SK-N-SH treated with all-trans-retinoic acid at 6 μM for 48 hours (cell line): ENCODE measurements at regions not wholly inside any gene's neighbourhood (a gene's known extent, or its start where the extent isn't known, plus 50 kb on each side); places are given as distances from the start of the nearest gene placed in this dataset.

Experiments
- ATAC-seq: fragments of 200-7000 bp; cut with Tn5 transposase; 3 replicates; pipeline ENCODE4 v1.9.1; 2020; ENCODE audit warnings: mild to moderate bottlenecking, moderate library complexity
- ARNTL ChIP-seq: fragments of 450-650 bp; formaldehyde crosslinking; IDR thresholded peaks from 2 replicates; pipeline ENCODE4 v1.5.0; 2020; ENCODE audit warnings: low read depth, mild to moderate bottlenecking, moderate library complexity, borderline replicate concordance
- BACH2 ChIP-seq: fragments of 250-450 bp; sonication (Bioruptor Pico); IDR thresholded peaks from 2 replicates; pipeline ENCODE4 v1.9.0; 2021; ENCODE audit warnings: mild to moderate bottlenecking, borderline replicate concordance
- CREB5 ChIP-seq: fragments of 250-450 bp; sonication (Bioruptor Pico); IDR thresholded peaks from 2 replicates; pipeline ENCODE4 v1.5.1; 2020; ENCODE audit warnings: low read depth, mild to moderate bottlenecking, moderate library complexity
- CSDC2 ChIP-seq: fragments of 250-450 bp; sonication (Bioruptor Pico); IDR thresholded peaks from 2 replicates; pipeline ENCODE4 v1.5.0; 2020; ENCODE audit warnings: mild to moderate bottlenecking, moderate library complexity
- ESRRG ChIP-seq: fragments of 250-450 bp; sonication (Bioruptor Pico); IDR thresholded peaks from 2 replicates; pipeline ENCODE4 v1.6.1; 2021; ENCODE audit warnings: mild to moderate bottlenecking
- GLIS3 ChIP-seq: fragments of 250-450 bp; sonication (Bioruptor Pico); IDR thresholded peaks from 2 replicates; pipeline ENCODE4 v1.5.0; 2020; ENCODE audit warnings: mild to moderate bottlenecking, moderate library complexity
- ISL1 ChIP-seq: fragments of 250-450 bp; sonication (Bioruptor Pico); IDR thresholded peaks from 2 replicates; pipeline ENCODE4 v2.1.2; 2022; ENCODE audit warnings: mild to moderate bottlenecking, moderate library complexity
- OSR1 ChIP-seq: fragments of 250-450 bp; sonication (Bioruptor Pico); IDR thresholded peaks from 2 replicates; pipeline ENCODE4 v1.8.0; 2022; ENCODE audit warnings: moderate library complexity, mild to moderate bottlenecking, inconsistent platforms
- RARB ChIP-seq: fragments of 250-450 bp; sonication (Bioruptor Pico); IDR thresholded peaks from 2 replicates; pipeline ENCODE4 v1.8.0; 2021; ENCODE audit warnings: mild to moderate bottlenecking, moderate library complexity
- SNAI2 ChIP-seq: fragments of 250-450 bp; sonication (Bioruptor Pico); IDR thresholded peaks from 2 replicates; pipeline ENCODE4 v1.5.0; 2020; ENCODE audit warnings: mild to moderate bottlenecking, moderate library complexity
- TCF4 ChIP-seq: fragments of 250-450 bp; sonication (Bioruptor Pico); IDR thresholded peaks from 2 replicates; pipeline ENCODE4 v1.8.0; 2021; ENCODE audit warnings: mild to moderate bottlenecking, moderate library complexity, borderline replicate concordance
- TOX ChIP-seq: fragments of 250-450 bp; sonication (Bioruptor Pico); IDR thresholded peaks from 2 replicates; pipeline ENCODE4 v1.8.0; 2021; ENCODE audit warnings: mild to moderate bottlenecking, moderate library complexity, borderline replicate concordance
- ZC3H10 ChIP-seq: fragments of 250-450 bp; sonication (Bioruptor Pico); IDR thresholded peaks from 2 replicates; pipeline ENCODE4 v1.5.1; 2021; ENCODE audit warnings: mild to moderate bottlenecking, moderate library complexity
- ZFP3 ChIP-seq: fragments of 250-450 bp; sonication (Bioruptor Pico); IDR thresholded peaks from 2 replicates; pipeline ENCODE4 v1.5.0; 2020; ENCODE audit warnings: mild to moderate bottlenecking, moderate library complexity
- ZFP30 ChIP-seq: fragments of 450-650 bp; formaldehyde crosslinking; IDR thresholded peaks from 2 replicates; pipeline ENCODE4 v1.5.0; 2022; ENCODE audit warnings: mild to moderate bottlenecking, moderate library complexity
- ZNF565 ChIP-seq: fragments of 450-650 bp; formaldehyde crosslinking; conservative IDR thresholded peaks from 2 replicates; pipeline ENCODE4 v1.5.0; 2020; ENCODE audit warnings: low read depth, mild to moderate bottlenecking, moderate library complexity
- ZNF8 ChIP-seq: fragments of 450-650 bp; formaldehyde crosslinking; IDR thresholded peaks from 2 replicates; pipeline ENCODE4 v1.5.0; 2020; ENCODE audit warnings: mild to moderate bottlenecking, moderate library complexity
- TF ChIP-seq, protein P1 (sequence below): fragments of 250-450 bp; sonication (Bioruptor Pico); IDR thresholded peaks from 2 replicates; pipeline ENCODE4 v1.5.0; 2020; ENCODE audit warnings: mild to moderate bottlenecking, moderate library complexity
- TF ChIP-seq, protein P2 (sequence below): fragments of 250-450 bp; sonication (Bioruptor Pico); IDR thresholded peaks from 2 replicates; pipeline ENCODE4 v1.8.0; 2021; ENCODE audit warnings: low read depth, mild to moderate bottlenecking, moderate library complexity, borderline replicate concordance
- TF ChIP-seq, protein P3 (sequence below): fragments of 250-450 bp; sonication (Bioruptor Pico); IDR thresholded peaks from 2 replicates; pipeline ENCODE4 v1.8.0; 2020; ENCODE audit warnings: mild to moderate bottlenecking, moderate library complexity, borderline replicate concordance

DNA sequence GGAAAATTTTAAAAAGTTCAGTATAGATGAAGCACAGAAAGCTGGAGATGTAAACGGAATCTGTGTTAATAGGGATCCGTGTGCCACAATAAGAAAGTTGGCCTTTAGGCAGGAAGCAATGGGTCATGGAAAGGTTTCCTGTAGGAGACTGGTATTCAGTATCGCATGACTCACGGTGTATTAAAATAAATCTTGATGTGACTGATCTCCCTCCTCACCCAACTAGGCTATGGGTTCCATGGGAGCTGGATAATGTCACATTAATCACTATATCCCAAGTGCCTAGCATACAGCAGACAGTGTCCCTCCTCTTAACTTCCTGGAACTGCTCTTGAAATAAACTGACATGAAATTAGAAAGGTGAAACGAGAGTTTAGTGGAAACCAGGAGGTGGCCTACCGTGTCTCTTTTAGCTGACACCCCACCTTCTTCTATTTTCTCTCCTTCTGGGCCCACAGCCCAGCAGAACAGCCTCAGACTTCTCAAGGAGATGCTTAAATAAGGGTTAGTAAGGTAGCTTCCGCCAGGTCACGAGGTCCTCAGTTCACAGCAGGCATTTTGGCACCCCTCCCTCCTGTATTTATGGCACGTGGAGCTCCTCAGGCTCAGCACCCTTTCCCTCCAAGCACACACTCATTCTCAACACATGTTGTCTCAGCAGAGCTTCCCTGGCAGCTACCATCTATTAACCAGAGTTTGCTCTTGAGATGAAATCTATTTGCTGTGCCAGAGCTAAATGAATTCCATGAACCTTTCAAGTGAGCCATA, 118.8 kb downstream of the NXPE2 start:
- TF ChIP-seq OSR1 (no peak), CREB5 (no peak), TCF4 (CRISPR knock-in tag) (no peak), GLIS3 (CRISPR knock-in tag) (no peak), ZFP30 (no peak), TOX (no peak), ARNTL (CRISPR knock-in tag) (no peak), BACH2 (CRISPR knock-in tag) (no peak), ESRRG (CRISPR knock-in tag) (no peak), ZC3H10 (CRISPR knock-in tag) (no peak)
- TF ChIP-seq, protein P1, sequence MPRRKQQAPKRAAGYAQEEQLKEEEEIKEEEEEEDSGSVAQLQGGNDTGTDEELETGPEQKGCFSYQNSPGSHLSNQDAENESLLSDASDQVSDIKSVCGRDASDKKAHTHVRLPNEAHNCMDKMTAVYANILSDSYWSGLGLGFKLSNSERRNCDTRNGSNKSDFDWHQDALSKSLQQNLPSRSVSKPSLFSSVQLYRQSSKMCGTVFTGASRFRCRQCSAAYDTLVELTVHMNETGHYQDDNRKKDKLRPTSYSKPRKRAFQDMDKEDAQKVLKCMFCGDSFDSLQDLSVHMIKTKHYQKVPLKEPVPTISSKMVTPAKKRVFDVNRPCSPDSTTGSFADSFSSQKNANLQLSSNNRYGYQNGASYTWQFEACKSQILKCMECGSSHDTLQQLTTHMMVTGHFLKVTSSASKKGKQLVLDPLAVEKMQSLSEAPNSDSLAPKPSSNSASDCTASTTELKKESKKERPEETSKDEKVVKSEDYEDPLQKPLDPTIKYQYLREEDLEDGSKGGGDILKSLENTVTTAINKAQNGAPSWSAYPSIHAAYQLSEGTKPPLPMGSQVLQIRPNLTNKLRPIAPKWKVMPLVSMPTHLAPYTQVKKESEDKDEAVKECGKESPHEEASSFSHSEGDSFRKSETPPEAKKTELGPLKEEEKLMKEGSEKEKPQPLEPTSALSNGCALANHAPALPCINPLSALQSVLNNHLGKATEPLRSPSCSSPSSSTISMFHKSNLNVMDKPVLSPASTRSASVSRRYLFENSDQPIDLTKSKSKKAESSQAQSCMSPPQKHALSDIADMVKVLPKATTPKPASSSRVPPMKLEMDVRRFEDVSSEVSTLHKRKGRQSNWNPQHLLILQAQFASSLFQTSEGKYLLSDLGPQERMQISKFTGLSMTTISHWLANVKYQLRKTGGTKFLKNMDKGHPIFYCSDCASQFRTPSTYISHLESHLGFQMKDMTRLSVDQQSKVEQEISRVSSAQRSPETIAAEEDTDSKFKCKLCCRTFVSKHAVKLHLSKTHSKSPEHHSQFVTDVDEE (CRISPR knock-in tag): no peak
- ATAC-seq: no peak

DNA sequence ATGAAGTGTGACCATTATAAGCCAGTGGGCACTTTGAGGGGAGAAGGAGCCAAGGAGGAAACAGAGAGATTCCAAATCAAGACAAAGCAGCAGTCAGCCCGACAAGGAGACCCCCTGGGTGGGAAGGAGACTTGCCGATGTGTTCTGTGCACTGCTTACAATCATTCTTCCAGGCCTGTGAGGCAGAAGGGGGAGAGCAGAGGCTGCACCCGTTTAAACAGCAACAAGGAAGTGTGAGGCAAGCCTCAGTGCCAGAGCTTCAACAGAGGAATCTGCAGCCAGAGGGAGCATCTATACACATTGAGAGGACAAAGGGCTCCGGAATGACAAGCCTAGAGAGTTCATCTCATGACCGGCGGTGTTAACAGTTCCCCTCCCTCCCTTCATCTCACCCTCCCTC, 121.1 kb downstream of the NXPE2 start:
- TF ChIP-seq ZFP3 (CRISPR knock-in tag): no peak
- no peak for TF ChIP-seq OSR1
- TF ChIP-seq RARB: no peak
- TF ChIP-seq ISL1 (CRISPR knock-in tag): no peak
- no peak for TF ChIP-seq ZNF565 (CRISPR knock-in tag)
- TF ChIP-seq CSDC2: no peak
- TF ChIP-seq, protein P2, sequence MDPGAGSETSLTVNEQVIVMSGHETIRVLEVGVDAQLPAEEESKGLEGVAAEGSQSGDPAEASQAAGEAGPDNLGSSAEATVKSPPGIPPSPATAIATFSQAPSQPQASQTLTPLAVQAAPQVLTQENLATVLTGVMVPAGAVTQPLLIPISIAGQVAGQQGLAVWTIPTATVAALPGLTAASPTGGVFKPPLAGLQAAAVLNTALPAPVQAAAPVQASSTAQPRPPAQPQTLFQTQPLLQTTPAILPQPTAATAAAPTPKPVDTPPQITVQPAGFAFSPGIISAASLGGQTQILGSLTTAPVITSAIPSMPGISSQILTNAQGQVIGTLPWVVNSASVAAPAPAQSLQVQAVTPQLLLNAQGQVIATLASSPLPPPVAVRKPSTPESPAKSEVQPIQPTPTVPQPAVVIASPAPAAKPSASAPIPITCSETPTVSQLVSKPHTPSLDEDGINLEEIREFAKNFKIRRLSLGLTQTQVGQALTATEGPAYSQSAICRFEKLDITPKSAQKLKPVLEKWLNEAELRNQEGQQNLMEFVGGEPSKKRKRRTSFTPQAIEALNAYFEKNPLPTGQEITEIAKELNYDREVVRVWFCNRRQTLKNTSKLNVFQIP (CRISPR knock-in tag): no peak
- TF ChIP-seq, protein P3, sequence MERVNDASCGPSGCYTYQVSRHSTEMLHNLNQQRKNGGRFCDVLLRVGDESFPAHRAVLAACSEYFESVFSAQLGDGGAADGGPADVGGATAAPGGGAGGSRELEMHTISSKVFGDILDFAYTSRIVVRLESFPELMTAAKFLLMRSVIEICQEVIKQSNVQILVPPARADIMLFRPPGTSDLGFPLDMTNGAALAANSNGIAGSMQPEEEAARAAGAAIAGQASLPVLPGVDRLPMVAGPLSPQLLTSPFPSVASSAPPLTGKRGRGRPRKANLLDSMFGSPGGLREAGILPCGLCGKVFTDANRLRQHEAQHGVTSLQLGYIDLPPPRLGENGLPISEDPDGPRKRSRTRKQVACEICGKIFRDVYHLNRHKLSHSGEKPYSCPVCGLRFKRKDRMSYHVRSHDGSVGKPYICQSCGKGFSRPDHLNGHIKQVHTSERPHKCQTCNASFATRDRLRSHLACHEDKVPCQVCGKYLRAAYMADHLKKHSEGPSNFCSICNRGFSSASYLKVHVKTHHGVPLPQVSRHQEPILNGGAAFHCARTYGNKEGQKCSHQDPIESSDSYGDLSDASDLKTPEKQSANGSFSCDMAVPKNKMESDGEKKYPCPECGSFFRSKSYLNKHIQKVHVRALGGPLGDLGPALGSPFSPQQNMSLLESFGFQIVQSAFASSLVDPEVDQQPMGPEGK (CRISPR knock-in tag): no peak
- no peak for TF ChIP-seq ZC3H10 (CRISPR knock-in tag)
- no peak for TF ChIP-seq GLIS3 (CRISPR knock-in tag)
- no peak for TF ChIP-seq ZFP30
- no peak for TF ChIP-seq CREB5
- TF ChIP-seq ZNF8 (CRISPR knock-in tag): no peak
- TF ChIP-seq ARNTL (CRISPR knock-in tag): no peak
- TF ChIP-seq TOX: no peak
- no peak for TF ChIP-seq BACH2 (CRISPR knock-in tag)
- TF ChIP-seq, protein P1 (CRISPR knock-in tag): no peak
- no peak for TF ChIP-seq SNAI2 (CRISPR knock-in tag)
- ATAC-seq: no peak
